Left ventricle myocardium inferior (tissue), 1 donor: ENCODE measurements at regions not wholly inside any gene's neighbourhood (a gene's known extent, or its start where the extent isn't known, plus 50 kb on each side); places are given as distances from the start of the nearest gene placed in this dataset.

Source experiments
- DNase-seq: peaks from one replicate; pipeline ENCODE4 v3.0.0-alpha.2; 2020
- H3K27ac ChIP-seq: fragments of 200-600 bp; replicated peaks from 2 replicates; pipeline ENCODE4 v1.8.0; 2021
- H3K27me3 ChIP-seq: fragments of 200-600 bp; 2 replicates; pipeline ENCODE4 v1.8.0; 2021; ENCODE audit warnings: low read depth
- H3K36me3 ChIP-seq: fragments of 200-600 bp; 2 replicates; pipeline ENCODE4 v1.8.0; 2021
- H3K4me1 ChIP-seq: fragments of 200-600 bp; 2 replicates; pipeline ENCODE4 v1.8.0; 2021
- H3K4me3 ChIP-seq: fragments of 200-600 bp; 2 replicates; pipeline ENCODE4 v1.8.0; 2021; ENCODE audit warnings: mild to moderate bottlenecking, moderate library complexity
- H3K9me3 ChIP-seq: fragments of 200-600 bp; replicated peaks from 2 replicates; pipeline ENCODE4 v1.8.0; 2021
- intact Hi-C: fragments of 100-400 bp; cut with micrococcal nuclease; formaldehyde crosslinking; loops from one replicate; pipeline ENCODE4 v1.11.0; 2022
- TF ChIP-seq, protein P1 (sequence below): fragments of 200-600 bp; IDR thresholded peaks from 2 replicates; pipeline ENCODE4 v1.8.0; 2021; ENCODE audit warnings: antibody characterized with exemption, mild to moderate bottlenecking, borderline replicate concordance
- donor health status: DM: no; HTN: yes; CAD: no; lungs with severe emphysema.

GRCh38 chr12:24711056-24712008 is 237.6 kb downstream of the BCAT1 start:
- DNase-seq: no peak
- Histone ChIP-seq H3K27me3 (no peaks in the 10 kb centered on the region), H3K9me3 (no peaks in the 10 kb centered on the region), H3K36me3 (no peaks in the 10 kb centered on the region), H3K4me3 (no peak overlapping the region), H3K4me1 (no peaks in the 10 kb centered on the region), H3K27ac (no peak overlapping the region)
- TF ChIP-seq, protein P1, sequence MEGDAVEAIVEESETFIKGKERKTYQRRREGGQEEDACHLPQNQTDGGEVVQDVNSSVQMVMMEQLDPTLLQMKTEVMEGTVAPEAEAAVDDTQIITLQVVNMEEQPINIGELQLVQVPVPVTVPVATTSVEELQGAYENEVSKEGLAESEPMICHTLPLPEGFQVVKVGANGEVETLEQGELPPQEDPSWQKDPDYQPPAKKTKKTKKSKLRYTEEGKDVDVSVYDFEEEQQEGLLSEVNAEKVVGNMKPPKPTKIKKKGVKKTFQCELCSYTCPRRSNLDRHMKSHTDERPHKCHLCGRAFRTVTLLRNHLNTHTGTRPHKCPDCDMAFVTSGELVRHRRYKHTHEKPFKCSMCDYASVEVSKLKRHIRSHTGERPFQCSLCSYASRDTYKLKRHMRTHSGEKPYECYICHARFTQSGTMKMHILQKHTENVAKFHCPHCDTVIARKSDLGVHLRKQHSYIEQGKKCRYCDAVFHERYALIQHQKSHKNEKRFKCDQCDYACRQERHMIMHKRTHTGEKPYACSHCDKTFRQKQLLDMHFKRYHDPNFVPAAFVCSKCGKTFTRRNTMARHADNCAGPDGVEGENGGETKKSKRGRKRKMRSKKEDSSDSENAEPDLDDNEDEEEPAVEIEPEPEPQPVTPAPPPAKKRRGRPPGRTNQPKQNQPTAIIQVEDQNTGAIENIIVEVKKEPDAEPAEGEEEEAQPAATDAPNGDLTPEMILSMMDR: no peak
- intact Hi-C loops: no loop called here

DNA sequence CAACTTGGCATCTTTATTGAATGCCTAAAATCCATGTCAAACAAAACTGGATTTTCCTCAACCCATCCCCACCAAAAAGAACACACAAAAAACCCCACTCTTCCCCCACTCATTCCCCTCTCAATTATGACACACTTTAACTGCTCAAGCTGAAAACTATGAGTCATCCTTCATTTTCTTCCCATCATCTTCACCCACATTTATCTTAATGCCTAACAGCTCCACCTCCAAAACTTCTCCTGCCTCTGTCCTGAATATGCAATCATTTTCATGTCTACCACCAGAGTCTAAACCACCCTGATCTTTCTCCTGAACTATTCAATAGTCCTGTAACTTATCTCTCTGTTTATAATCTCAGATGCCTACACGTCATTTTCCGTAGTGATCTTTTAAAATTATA is 239.7 kb downstream of the BCAT1 start:
- intact Hi-C loops: no loop called here
- no peak overlapping the region for H3K4me3 ChIP-seq
- no peak for DNase-seq
- no peaks in the 10 kb centered on the region for H3K4me1 ChIP-seq
- no peaks in the 10 kb centered on the region for H3K9me3 ChIP-seq
- H3K27me3 ChIP-seq: no peaks in the 10 kb centered on the region
- no peaks in the 10 kb centered on the region for H3K36me3 ChIP-seq
- TF ChIP-seq, protein P1: no peak
- no peak overlapping the region for H3K27ac ChIP-seq

- no peaks in the 10 kb centered on the region for H3K4me1 ChIP-seq
- intact Hi-C loops: no loop called here
- no peaks in the 10 kb centered on the region for H3K9me3 ChIP-seq
- no peak for DNase-seq
- no peaks in the 10 kb centered on the region for H3K27me3 ChIP-seq
- no peak overlapping the region for H3K4me3 ChIP-seq
- no peaks in the 10 kb centered on the region for H3K36me3 ChIP-seq
- no peak overlapping the region for H3K27ac ChIP-seq
- TF ChIP-seq, protein P1: no peak
These were observed 240.2 kb downstream of the BCAT1 start for GRCh38 chr12:24708718-24709117.

GRCh38 chr12:24708043-24708442 is 240.9 kb downstream of the BCAT1 start:
- Histone ChIP-seq H3K27me3 (no peaks in the 10 kb centered on the region), H3K36me3 (no peaks in the 10 kb centered on the region), H3K4me1 (no peaks in the 10 kb centered on the region), H3K4me3 (no peak overlapping the region), H3K27ac (no peak overlapping the region), H3K9me3 (no peaks in the 10 kb centered on the region)
- DNase-seq: no peak
- intact Hi-C loops: no loop called here
- TF ChIP-seq, protein P1: no peak

GRCh38 chr12:24707334-24707733 is 241.6 kb downstream of the BCAT1 start:
- Histone ChIP-seq H3K4me1 (no peaks in the 10 kb centered on the region), H3K9me3 (no peaks in the 10 kb centered on the region), H3K27me3 (no peaks in the 10 kb centered on the region), H3K4me3 (no peak overlapping the region), H3K27ac (no peak overlapping the region), H3K36me3 (no peaks in the 10 kb centered on the region)
- TF ChIP-seq, protein P1: no peak
- intact Hi-C loops: no loop called here
- DNase-seq: no peak
